RCC 7860 (cell line): ENCODE measurements at regions not wholly inside any gene's neighbourhood (a gene's known extent, or its start where the extent isn't known, plus 50 kb on each side); places are given as distances from the start of the nearest gene placed in this dataset.

ENCODE experiments used
- DNase-seq: peaks from one replicate; pipeline ENCODE4 v3.0.0-alpha.2; 2015; ENCODE audit warnings: low spot score
- FAIRE-seq: peaks from 2 replicates; lab custom pipeline; 2012; peaks lifted over from hg19 to GRCh38; lab: Jason Lieb, UNC

GRCh38 chr1:216898801-216899200 lies 175.6 kb upstream of the ESRRG start:
- DNase-seq, result no peak
- FAIRE-seq, result no peak

- DNase-seq (no peak), FAIRE-seq (no peak)
Measured at GRCh38 chr1:216896146-216896545, 172.9 kb upstream of the ESRRG start.

GRCh38 chr1:216894494-216894893 lies 171.3 kb upstream of the ESRRG start:
- DNase-seq, result no peak
- FAIRE-seq, result no peak

GRCh38 chr1:216892581-216893160 lies 169.4 kb upstream of the ESRRG start:
- no peak for FAIRE-seq
- no peak for DNase-seq

GRCh38 chr1:216890871-216891270 lies 167.6 kb upstream of the ESRRG start:
- DNase-seq (no peak), FAIRE-seq (no peak)

GRCh38 chr1:216888731-216889130 lies 165.5 kb upstream of the ESRRG start:
- no peak for FAIRE-seq
- no peak for DNase-seq

GRCh38 chr1:216887032-216887431 lies 163.8 kb upstream of the ESRRG start:
- DNase-seq, result no peak
- FAIRE-seq, result no peak

GRCh38 chr1:216884614-216885229 lies 161.5 kb upstream of the ESRRG start:
- DNase-seq (no peak), FAIRE-seq (no peak)

- FAIRE-seq, result no peak
- no peak for DNase-seq
Measured at GRCh38 chr1:216883518-216883917, 160.3 kb upstream of the ESRRG start.

- FAIRE-seq, result no peak
- no peak for DNase-seq
Measured at GRCh38 chr1:216881695-216882094, 158.5 kb upstream of the ESRRG start.

GRCh38 chr1:216866714-216867113 lies 143.5 kb upstream of the ESRRG start:
- FAIRE-seq (no peak), DNase-seq (no peak)

GRCh38 chr1:216855810-216856209 lies 132.6 kb upstream of the ESRRG start:
- no peak for DNase-seq
- FAIRE-seq, result no peak

GRCh38 chr1:216854836-216855484 lies 131.7 kb upstream of the ESRRG start:
- DNase-seq, result no peak
- no peak for FAIRE-seq

GRCh38 chr1:216851073-216851472 lies 127.8 kb upstream of the ESRRG start:
- DNase-seq (no peak), FAIRE-seq (no peak)

GRCh38 chr1:216849146-216849545 lies 125.9 kb upstream of the ESRRG start:
- FAIRE-seq (no peak), DNase-seq (no peak)

- FAIRE-seq, result no peak
- peak; percentile 10 for DNase-seq
Measured at GRCh38 chr1:216847397-216848036, 124.3 kb upstream of the ESRRG start.

- no peak for DNase-seq
- FAIRE-seq, result no peak
Measured at GRCh38 chr1:216846339-216846738, 123.1 kb upstream of the ESRRG start.

- DNase-seq, result no peak
- no peak for FAIRE-seq
Measured at GRCh38 chr1:216843409-216843808, 120.2 kb upstream of the ESRRG start.

- DNase-seq (no peak), FAIRE-seq (no peak)
Measured at GRCh38 chr1:216841165-216841564, 117.9 kb upstream of the ESRRG start.

GRCh38 chr1:216836316-216836715 lies 113.1 kb upstream of the ESRRG start:
- DNase-seq, result no peak
- no peak for FAIRE-seq

- DNase-seq, result no peak
- FAIRE-seq, result no peak
Measured at GRCh38 chr1:216833509-216833908, 110.3 kb upstream of the ESRRG start.

GRCh38 chr1:216832192-216832591 lies 109.0 kb upstream of the ESRRG start:
- FAIRE-seq (no peak), DNase-seq (no peak)
